Breast epithelium (tissue), 3 donors: ENCODE measurements at regions not wholly inside any gene's neighbourhood (a gene's known extent, or its start where the extent isn't known, plus 50 kb on each side); places are given as distances from the start of the nearest gene placed in this dataset.

Source experiments
- CTCF ChIP-seq, 3 donors: fragments of 450-650 bp; IDR thresholded peaks; one replicate each; pipeline ENCODE4 v1.5.1; 2016 to 2017; ENCODE audit warnings: antibody characterized with exemption in 3 of 3, mild to moderate bottlenecking in 3 of 3, moderate library complexity in 3 of 3
- POLR2A ChIP-seq: fragments of 450-650 bp; IDR thresholded peaks from one replicate; pipeline ENCODE4 v1.6.1; 2016; ENCODE audit warnings: antibody characterized with exemption, mild to moderate bottlenecking, moderate library complexity

- TF ChIP-seq CTCF (IDR thresholded peaks at IDR 0.05): no peak
- TF ChIP-seq POLR2A: no peak
Measured at GRCh38 chr15:25247407-25248038, 191.3 kb downstream of the UBE3A start.
